ENCODE measurements at regions not wholly inside any gene's neighbourhood (a gene's known extent, or its start where the extent isn't known, plus 50 kb on each side); places are given as distances from the start of the nearest gene placed in this dataset.

DNA sequence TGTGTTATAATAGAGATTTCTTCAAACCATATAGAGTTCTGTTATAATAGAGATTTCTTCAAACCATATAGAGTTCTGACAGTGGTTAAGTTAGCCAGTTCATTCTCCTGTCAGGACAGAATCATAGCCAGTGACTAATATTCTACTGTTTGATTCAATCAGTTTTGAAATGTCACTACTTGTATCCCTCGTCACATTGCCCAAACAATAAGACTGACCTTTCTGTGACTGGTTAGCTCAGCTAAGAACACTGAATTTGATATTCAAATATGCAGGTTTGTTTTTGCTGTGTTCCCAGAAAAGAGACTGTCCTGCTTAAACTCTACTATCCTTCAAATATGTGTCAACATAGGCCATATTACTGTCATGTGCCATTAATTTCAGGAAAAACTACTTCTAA, 74.4 kb downstream of the ALG10B start:
- TF ChIP-seq, protein P1, sequence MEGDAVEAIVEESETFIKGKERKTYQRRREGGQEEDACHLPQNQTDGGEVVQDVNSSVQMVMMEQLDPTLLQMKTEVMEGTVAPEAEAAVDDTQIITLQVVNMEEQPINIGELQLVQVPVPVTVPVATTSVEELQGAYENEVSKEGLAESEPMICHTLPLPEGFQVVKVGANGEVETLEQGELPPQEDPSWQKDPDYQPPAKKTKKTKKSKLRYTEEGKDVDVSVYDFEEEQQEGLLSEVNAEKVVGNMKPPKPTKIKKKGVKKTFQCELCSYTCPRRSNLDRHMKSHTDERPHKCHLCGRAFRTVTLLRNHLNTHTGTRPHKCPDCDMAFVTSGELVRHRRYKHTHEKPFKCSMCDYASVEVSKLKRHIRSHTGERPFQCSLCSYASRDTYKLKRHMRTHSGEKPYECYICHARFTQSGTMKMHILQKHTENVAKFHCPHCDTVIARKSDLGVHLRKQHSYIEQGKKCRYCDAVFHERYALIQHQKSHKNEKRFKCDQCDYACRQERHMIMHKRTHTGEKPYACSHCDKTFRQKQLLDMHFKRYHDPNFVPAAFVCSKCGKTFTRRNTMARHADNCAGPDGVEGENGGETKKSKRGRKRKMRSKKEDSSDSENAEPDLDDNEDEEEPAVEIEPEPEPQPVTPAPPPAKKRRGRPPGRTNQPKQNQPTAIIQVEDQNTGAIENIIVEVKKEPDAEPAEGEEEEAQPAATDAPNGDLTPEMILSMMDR (conservative IDR thresholded peaks at IDR 0.05; ENCODE audit: low read depth, low read length): no peak
- no peak overlapping the region for H3K4me2 ChIP-seq
- H3K9ac ChIP-seq: no peak overlapping the region
- H3K4me3 ChIP-seq (IDR thresholded peaks at IDR 0.05; ENCODE audit: insufficient read depth, low read depth, low read length): no peak overlapping the region
- no peak overlapping the region for H3K27ac ChIP-seq
- no peaks in the 10 kb centered on the region for H3K79me2 ChIP-seq (ENCODE audit: insufficient read depth, low read depth)
- no peaks in the 10 kb centered on the region for H3K27me3 ChIP-seq (ENCODE audit: insufficient read depth, low read depth)
- H2AFZ ChIP-seq (ENCODE audit: low read depth): no peak overlapping the region
- H3K36me3 ChIP-seq (ENCODE audit: insufficient read depth): no peaks in the 10 kb centered on the region
- no peaks in the 10 kb centered on the region for H3K4me1 ChIP-seq (ENCODE audit: low read depth, poor library complexity, severe bottlenecking)
- no peaks in the 10 kb centered on the region for H4K20me1 ChIP-seq (ENCODE audit: insufficient read depth)

DNA sequence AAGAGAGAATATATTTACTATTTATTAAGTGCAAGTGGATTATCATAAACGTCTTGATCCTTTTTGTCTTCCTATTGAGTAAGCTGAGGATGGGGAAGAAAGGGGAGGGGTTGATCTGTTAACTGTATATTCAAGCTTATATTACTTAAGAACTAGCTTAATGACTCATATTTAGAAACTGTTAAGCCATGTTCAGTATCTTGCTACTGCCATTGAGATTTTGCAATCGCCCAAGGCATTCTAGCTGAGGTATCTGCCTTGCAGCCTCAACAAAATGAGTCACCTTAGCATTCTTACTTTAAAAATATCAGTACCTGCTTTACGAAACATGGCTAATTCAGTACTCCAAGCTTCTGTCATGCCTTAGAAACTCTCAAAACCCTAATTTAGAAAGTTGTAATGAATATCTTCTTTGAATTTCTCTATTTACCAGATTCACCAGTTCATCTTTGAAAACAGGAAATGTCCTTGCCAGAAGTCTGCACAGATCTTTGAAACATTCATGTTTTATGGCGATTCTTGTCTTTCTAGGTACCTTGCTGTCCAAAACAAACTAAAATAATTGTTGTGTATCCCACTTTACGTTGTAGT, 76.1 kb downstream of the ALG10B start:
- Histone ChIP-seq H3K4me2 (no peak overlapping the region), H2AFZ (ENCODE audit: low read depth) (no peak overlapping the region), H3K4me1 (ENCODE audit: low read depth, poor library complexity, severe bottlenecking) (no peaks in the 10 kb centered on the region), H3K36me3 (ENCODE audit: insufficient read depth) (no peaks in the 10 kb centered on the region), H3K79me2 (ENCODE audit: insufficient read depth, low read depth) (no peaks in the 10 kb centered on the region), H3K27ac (no peak overlapping the region), H3K27me3 (ENCODE audit: insufficient read depth, low read depth) (no peaks in the 10 kb centered on the region), H3K9ac (no peak overlapping the region), H4K20me1 (ENCODE audit: insufficient read depth) (no peaks in the 10 kb centered on the region), H3K4me3 (IDR thresholded peaks at IDR 0.05; ENCODE audit: insufficient read depth, low read depth, low read length) (no peak overlapping the region)
- TF ChIP-seq, protein P1 (conservative IDR thresholded peaks at IDR 0.05; ENCODE audit: low read depth, low read length): no peak

DNA sequence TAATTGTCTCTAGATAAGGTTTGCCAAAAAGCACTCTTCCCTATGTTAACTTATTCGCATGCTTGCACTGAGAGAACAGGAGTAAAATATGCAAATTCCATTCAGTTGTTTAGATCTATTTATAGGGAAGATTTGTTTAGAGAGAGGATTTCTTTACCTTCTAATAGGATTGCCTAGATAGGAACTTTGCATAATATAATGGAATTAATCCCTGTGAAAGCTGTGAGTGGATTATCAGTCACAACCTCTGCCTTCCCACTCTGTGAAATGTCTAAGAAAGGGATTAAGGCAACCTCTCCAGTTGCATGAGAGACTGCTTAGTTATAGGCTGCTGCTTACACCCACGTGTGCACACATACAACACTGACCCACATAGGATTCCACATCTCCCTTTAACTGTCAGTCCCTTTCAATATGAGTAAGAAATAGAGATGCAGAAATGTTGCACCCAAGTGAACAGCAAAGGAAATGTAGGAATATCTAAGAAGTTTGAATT, 83.2 kb downstream of the ALG10B start:
- no peak overlapping the region for H3K4me2 ChIP-seq
- H2AFZ ChIP-seq (ENCODE audit: low read depth): no peak overlapping the region
- H3K27ac ChIP-seq: no peak overlapping the region
- H3K4me1 ChIP-seq (ENCODE audit: low read depth, poor library complexity, severe bottlenecking): no peaks in the 10 kb centered on the region
- no peaks in the 10 kb centered on the region for H3K27me3 ChIP-seq (ENCODE audit: insufficient read depth, low read depth)
- H3K36me3 ChIP-seq (ENCODE audit: insufficient read depth): no peaks in the 10 kb centered on the region
- TF ChIP-seq, protein P1 (conservative IDR thresholded peaks at IDR 0.05; ENCODE audit: low read depth, low read length): no peak
- no peak overlapping the region for H3K4me3 ChIP-seq (IDR thresholded peaks at IDR 0.05; ENCODE audit: insufficient read depth, low read depth, low read length)
- no peaks in the 10 kb centered on the region for H3K79me2 ChIP-seq (ENCODE audit: insufficient read depth, low read depth)
- H3K9ac ChIP-seq: no peak overlapping the region
- no peaks in the 10 kb centered on the region for H4K20me1 ChIP-seq (ENCODE audit: insufficient read depth)

DNA sequence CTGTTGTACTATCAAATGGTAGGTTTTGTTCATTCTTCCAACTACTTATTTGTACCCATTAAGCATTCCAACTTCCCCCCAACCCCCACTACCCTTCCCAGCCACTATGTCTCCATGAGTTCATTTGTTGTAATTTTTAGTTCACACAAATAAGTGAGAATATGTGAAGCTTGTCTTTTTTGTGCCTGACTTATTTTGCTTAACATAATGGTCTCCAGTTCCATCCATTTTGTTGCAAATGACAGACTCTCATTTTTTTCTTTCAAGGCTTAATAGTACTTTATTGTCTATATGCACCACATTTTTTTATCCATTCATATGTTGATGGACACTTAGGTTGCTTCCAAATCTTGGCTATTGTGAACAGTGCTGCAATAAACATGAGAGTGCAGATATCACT, 86.2 kb downstream of the ALG10B start:
- no peaks in the 10 kb centered on the region for H4K20me1 ChIP-seq (ENCODE audit: insufficient read depth)
- TF ChIP-seq, protein P1 (conservative IDR thresholded peaks at IDR 0.05; ENCODE audit: low read depth, low read length): no peak
- H3K36me3 ChIP-seq (ENCODE audit: insufficient read depth): no peaks in the 10 kb centered on the region
- no peaks in the 10 kb centered on the region for H3K4me1 ChIP-seq (ENCODE audit: low read depth, poor library complexity, severe bottlenecking)
- H3K79me2 ChIP-seq (ENCODE audit: insufficient read depth, low read depth): no peaks in the 10 kb centered on the region
- no peaks in the 10 kb centered on the region for H3K27me3 ChIP-seq (ENCODE audit: insufficient read depth, low read depth)
- no peak overlapping the region for H2AFZ ChIP-seq (ENCODE audit: low read depth)
- H3K4me3 ChIP-seq (IDR thresholded peaks at IDR 0.05; ENCODE audit: insufficient read depth, low read depth, low read length): no peak overlapping the region
- H3K4me2 ChIP-seq: no peak overlapping the region
- no peak overlapping the region for H3K27ac ChIP-seq
- H3K9ac ChIP-seq: no peak overlapping the region
